HG03280 (cell line): ENCODE measurements at regions not wholly inside any gene's neighbourhood (a gene's known extent, or its start where the extent isn't known, plus 50 kb on each side); places are given as distances from the start of the nearest gene placed in this dataset.
"Not testable (repeated sequence)": the region's sequence is repeated elsewhere in the genome, so short reads cannot be mapped to it uniquely, and the experiment has no call there.

Source experiments
- ATAC-seq: cut with Tn5 transposase; IDR thresholded peaks from one replicate; pipeline ENCODE4 v1.9.1; 2021; ENCODE audit warnings: mild to moderate bottlenecking, moderate library complexity; ENCODE audit not compliant: unreplicated experiment

DNA sequence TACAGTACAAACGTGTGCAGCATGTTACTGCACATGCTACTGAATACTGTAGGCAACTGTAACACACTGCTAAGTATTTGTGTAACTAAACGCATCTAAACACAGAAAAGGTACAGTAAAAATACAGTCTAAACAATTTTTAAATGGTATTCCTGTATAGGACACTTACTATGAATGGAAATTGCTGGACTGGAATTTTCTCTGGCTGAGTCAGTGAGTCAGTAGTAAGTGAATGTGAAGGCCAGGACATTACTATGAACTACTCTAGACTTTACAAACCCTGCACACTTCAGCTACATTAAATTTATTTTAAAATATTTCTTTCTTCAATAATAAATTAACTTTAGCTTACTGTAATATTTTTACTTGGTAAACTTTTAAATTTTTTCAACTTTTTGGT, 225.0 kb upstream of the TENT5A start:
- ATAC-seq, result no peak

GRCh38 chr6:81969814-81970213, 217.3 kb upstream of the TENT5A start:
- no peak for ATAC-seq

DNA sequence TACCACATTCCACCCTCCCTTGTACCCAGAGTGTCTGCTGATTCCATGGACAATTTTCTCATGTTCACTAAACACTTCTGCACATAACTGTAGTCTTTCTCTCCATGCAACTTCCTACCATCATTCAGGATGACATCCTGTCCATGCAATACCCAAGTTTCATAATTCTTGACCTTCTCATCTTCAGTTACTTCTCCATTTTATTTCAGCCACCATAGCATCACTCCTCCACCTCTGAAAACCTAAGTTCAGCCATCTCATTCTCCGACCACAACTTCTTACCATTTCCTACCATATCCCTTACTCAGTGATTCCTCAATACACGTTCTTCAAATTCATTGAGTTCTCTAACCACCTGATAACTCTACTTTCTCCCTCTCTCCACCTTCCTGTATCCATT, 216.5 kb upstream of the TENT5A start:
- ATAC-seq, result no peak

DNA sequence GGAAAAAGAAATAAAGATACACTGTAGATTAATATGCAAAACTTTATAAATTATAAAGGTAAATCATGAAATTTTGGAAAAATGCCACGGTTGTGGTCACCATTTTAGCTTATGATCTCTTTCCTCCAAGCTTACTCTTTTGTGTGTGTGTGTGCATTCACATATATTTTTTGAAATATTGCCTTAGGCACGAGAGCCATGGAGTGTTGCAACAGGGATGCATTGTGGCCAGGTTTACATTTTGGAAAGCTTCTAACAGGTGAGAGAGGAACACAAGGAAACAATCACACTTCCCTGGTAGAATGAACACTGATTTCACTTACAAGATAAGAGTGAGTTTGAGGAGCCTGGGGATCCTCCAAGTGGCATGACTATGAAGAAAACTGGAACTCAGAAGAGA, 214.5 kb upstream of the TENT5A start:
- ATAC-seq, result no peak

DNA sequence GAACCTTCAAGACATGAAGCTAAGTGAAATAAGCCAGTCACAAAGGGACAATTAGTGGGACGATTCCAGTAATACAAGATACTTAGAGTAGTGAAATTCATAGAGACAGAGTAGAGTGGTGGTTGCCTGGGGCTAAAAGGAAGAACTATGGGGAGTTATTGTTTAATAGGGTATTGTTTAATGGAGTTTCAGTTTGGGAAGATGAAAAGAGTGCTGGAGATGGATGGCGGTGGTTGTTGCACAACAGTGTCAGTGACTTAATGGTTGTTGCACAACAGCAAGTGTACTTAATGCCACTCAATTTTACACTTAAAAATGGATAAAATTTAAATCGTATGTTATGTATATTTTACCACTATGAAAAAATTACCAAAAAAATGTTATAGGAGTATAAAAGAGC, 209.7 kb upstream of the TENT5A start:
- ATAC-seq, result no peak

DNA sequence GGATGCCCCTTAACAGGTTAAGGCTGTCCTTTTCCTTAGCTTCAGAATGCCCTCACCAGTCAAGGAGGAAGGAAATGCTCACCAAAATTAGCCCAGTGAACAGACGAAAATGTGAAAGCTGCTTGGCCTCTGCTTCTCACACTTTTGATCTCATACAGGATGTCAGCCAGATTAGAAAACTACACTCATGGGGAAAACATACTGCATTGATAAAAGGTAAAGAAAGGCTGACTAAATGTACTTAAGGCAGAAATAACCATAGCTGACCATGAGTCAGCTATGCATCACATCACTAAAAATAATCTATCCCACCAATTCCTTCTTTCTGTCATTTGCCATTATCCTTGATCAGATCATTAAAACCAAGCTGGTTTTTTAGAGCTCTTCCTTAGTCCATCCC, 198.4 kb upstream of the TENT5A start:
- peak; percentile 62 for ATAC-seq

DNA sequence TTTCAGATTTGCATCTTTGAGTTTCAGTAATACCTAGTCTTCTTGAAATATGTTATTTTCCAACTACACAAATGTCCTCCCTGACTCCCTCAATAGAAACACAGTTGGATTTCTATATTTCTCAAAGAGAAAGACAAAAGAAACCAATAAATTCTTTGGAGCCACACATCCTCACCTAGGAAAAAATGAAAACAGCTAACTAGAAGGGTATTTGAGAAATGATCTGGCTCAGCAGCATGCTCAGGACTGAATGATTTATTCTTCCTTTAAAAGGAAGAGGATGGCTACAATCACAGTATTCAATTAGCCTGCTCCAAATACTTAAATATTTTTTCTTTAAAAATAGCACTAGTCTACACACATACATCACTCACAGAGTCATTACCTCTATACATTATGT, 196.4 kb upstream of the TENT5A start:
- no peak for ATAC-seq

DNA sequence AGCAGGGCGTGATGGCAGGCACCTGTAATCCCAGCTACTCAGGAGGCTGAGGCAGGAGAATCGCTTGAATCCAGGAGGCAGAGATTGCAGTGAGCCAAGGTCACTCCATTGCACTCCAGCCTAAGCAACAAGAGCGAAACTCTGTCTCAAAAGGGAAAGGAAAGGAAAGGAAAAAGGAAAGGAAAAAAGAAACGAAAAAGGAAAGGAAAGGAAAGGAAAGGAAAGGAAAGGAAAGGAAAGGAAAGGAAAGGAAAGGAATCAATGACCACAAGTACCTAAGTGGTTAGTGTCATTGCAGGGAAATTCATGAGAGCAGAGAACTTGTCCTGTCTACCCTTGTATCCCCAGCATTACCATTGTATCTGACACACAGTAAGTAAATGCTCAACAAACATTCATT, 195.7 kb upstream of the TENT5A start:
- not testable (repeated sequence) for ATAC-seq

DNA sequence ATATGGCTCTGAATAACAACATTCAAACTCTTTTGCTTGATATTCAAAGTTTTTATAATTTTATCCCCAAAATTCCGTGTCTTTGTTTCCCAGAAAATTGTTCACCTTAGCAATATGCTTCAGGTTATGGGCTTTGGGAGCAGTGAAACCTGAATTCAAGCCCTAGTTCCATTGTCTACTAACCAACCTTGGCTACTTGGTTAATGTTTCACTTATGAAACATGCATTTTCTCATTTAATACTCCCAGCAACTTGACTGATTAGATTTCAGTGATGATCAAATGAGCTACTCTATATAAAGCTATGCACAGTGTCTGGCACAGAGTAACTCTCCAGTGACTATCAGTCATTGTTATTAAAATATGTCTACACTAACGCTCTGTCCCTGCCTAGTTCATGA, 192.2 kb upstream of the TENT5A start:
- ATAC-seq, result no peak

DNA sequence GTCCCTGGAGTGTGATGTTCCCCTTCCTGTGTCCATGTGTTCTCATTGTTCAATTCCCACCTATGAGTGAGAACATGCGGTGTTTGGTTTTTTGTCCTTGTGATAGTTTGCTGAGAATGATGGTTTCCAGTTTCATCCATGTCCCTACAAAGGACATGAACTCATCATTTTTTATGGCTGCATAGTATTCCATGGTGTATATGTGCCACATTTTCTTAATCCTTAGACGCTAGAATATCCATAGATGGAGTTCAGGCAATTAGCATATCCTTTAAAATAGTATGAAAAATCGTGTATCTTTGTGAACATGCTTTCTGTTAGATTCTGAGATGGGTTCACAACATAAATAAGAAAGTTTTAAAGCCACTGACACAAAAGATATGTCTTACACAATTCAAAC, 190.4 kb upstream of the TENT5A start:
- not testable (repeated sequence) for ATAC-seq

DNA sequence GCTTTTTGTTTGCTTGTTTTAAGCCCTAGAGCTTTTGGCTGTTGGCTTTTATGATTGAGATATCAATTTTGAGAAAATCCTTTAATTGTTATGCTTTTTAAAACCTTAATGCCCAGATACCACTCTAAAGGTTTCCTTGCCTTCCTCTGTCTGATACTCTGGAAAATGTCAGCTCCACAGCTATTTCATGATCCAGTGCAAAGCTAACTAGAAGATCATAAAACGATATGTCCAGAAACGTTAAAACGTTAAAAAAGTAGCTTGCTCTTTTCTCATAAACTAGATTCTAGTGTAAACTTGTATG, 189.5 kb upstream of the TENT5A start:
- no peak for ATAC-seq

GRCh38 chr6:81940451-81940985, 188.0 kb upstream of the TENT5A start:
- no peak for ATAC-seq

DNA sequence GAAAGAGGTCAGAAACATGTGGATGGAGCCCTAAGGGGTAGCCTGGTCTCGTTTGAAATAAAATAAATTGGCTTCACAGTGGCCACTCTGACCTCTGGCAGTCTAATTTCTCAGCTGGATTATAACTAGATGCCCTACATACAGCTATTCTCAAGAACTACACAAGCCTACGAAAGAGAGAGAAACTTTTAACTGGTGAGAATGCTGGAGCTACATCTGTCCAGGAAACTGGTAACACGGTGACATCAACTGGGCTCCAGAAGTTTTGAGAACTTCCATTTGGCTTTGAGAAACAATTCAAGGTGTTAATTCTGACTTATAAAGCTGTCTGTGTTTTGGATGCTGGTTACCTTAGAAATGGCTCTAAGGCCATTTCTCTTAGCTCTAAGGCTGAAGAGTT, 187.3 kb upstream of the TENT5A start:
- no peak for ATAC-seq

GRCh38 chr6:81938991-81939732, 186.7 kb upstream of the TENT5A start:
- ATAC-seq, result no peak

DNA sequence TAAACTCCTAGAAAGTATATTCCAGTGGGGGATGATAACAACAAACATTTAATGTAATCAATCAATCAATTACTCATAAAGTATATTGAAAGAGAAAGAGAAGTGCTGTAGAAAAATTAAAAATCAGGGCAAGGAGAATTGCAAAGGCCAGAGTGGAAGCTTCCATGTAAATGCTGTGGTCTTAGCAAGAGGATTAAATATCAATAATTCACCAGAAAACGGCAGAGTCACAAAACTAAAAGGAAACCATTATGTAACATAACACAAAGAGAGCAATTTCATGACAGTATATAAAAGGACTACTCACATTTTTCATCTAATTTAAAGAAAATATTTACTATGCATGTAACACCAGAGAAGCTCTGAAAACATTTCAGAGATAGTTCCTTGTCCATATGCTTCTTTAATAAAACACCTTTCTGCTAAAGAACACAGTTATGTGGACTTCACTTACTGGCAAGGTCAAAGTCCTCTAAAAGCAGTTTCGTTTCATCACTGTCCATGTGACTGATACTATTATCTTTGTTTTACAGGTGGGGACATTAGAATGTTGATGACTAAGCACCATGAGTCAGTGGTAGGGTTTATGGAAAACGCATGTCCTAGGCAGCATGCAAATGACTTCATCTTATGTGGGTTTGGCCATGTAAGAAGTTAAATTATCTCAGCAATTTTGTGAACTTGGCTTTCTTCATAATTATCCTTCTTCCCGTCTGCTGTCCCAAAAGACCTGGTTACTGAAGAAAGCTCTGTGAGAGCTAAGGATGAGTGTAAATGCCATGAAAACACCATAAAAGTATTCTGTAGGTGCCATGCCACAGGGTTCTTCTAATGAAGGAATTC, 185.8 kb upstream of the TENT5A start:
- ATAC-seq, result no peak

DNA sequence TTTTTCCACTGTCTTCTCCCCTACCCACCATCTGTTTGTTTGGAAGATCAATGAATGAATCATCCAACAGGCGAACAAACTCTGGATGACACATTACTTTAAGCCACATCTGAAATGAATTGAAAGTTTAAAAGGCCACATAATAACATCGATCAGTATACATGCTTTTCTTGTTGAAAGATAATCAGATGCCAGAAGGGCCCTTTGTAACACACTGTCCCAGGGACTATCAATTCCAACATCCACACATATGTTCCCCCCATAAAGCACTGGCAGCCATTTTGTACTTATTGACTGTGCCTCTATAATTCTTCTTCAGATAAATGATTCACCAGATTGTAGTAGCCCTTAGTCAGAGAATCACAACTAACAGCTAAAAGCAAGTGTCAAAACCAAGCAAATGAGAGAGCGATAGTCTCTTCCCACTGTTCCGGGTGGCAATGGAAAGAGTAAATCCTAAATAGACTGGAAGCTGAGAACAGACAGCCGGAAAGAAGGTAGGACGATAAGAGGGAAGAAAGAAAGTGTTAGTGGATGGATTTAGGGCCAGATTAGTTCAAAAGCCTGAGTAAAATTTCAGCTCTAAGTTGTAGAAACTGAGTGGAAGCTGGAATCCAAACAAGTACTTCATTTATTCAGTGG, 184.9 kb upstream of the TENT5A start:
- ATAC-seq, result no peak

GRCh38 chr6:81934936-81935335, 182.5 kb upstream of the TENT5A start:
- ATAC-seq, result no peak

- ATAC-seq, result no peak
Measured at GRCh38 chr6:81933608-81934051, 181.1 kb upstream of the TENT5A start.

GRCh38 chr6:81933089-81933488, 180.6 kb upstream of the TENT5A start:
- ATAC-seq, result no peak

DNA sequence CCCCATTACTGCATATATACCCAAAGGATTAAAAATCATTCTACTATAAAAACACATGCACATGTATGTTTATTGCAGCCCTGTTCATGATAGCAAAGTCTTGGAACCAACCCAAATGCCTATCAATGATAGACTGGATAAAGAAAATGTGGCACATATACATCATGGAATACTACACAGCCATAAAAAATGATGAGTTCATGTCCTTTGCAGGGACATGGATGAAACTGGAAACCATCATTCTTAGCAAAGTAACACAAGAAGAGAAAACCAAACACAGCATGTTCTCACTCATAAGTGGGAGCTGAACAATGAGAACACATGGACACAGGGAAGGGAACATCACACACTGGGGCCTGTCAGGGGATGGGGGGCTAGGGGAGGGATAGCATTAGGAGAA, 180.0 kb upstream of the TENT5A start:
- not testable (repeated sequence) for ATAC-seq

- ATAC-seq, result no peak
Measured at GRCh38 chr6:81929828-81930227, 177.3 kb upstream of the TENT5A start.

DNA sequence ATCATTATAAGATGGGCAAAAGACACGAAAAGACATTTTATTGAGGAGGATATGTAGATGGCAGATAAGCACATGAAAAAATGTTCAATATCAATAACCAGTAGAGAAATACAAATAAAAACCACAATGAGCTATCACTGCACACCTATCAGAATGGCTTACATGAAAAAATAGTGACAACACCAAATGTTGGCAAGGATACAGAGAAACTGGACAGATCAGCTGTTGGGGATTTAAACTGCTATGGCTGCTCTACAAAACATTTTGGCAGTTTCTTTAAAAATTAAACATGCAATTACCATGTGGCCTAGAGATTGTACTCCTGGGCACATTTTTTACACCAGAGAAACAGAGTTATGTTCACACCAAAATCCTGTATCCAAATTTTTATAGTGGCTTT, 172.7 kb upstream of the TENT5A start:
- no peak for ATAC-seq
